ENCODE measurements at regions not wholly inside any gene's neighbourhood (a gene's known extent, or its start where the extent isn't known, plus 50 kb on each side); places are given as distances from the start of the nearest gene placed in this dataset.

GRCh38 chr6:81067057-81067456, 685.4 kb downstream of the TENT5A start:
- Histone ChIP-seq H3K36me3 (ENCODE audit: control insufficient read depth, insufficient read depth, low read length) (no peaks in the 10 kb centered on the region), H3K27me3 (ENCODE audit: control insufficient read depth, insufficient read depth, low read length) (no peaks in the 10 kb centered on the region), H3K4me3 (ENCODE audit: low read depth, low read length) (no peak overlapping the region)
- ChIA-PET POLR2A (no interaction called here), CTCF (no interaction called here)
- no peak for DNase-seq (ENCODE audit: low read depth)
- no peak for TF ChIP-seq CTCF (IDR thresholded peaks at IDR 0.05; ENCODE audit: insufficient read depth, low read depth, low read length)

GRCh38 chr6:81063891-81064290, 688.6 kb downstream of the TENT5A start:
- DNase-seq (ENCODE audit: low read depth), result no peak
- H3K4me3 ChIP-seq (ENCODE audit: low read depth, low read length), result no peak overlapping the region
- ChIA-PET CTCF (no interaction called here), POLR2A (interaction anchor here (0.7 kb wide), 1 partner anchor 975 kb away, joined by 9 read pairs; no protein-coding TSS in a partner anchor)
- no peak for TF ChIP-seq CTCF (IDR thresholded peaks at IDR 0.05; ENCODE audit: insufficient read depth, low read depth, low read length)
- H3K36me3 ChIP-seq (ENCODE audit: control insufficient read depth, insufficient read depth, low read length), result no peaks in the 10 kb centered on the region
- H3K27me3 ChIP-seq (ENCODE audit: control insufficient read depth, insufficient read depth, low read length), result no peaks in the 10 kb centered on the region

- TF ChIP-seq CTCF (IDR thresholded peaks at IDR 0.05; ENCODE audit: insufficient read depth, low read depth, low read length), result no peak
- POLR2A ChIA-PET, result interaction anchor here (0.6 kb wide), 1 partner anchor 22 kb away, joined by 5 read pairs; no protein-coding TSS in a partner anchor
- CTCF ChIA-PET, result interaction anchor here (0.6 kb wide), 1 partner anchor 111 kb away, joined by 3 read pairs; no protein-coding TSS in a partner anchor
- H3K4me3 ChIP-seq (ENCODE audit: low read depth, low read length), result no peak overlapping the region
- H3K27me3 ChIP-seq (ENCODE audit: control insufficient read depth, insufficient read depth, low read length), result no peaks in the 10 kb centered on the region
- DNase-seq (ENCODE audit: low read depth), result peak; percentile 16
- H3K36me3 ChIP-seq (ENCODE audit: control insufficient read depth, insufficient read depth, low read length), result no peaks in the 10 kb centered on the region
Measured at GRCh38 chr6:81054036-81054435, 698.4 kb downstream of the TENT5A start.

- POLR2A ChIA-PET, result no interaction called here
- TF ChIP-seq CTCF (IDR thresholded peaks at IDR 0.05; ENCODE audit: insufficient read depth, low read depth, low read length), result no peak
- H3K36me3 ChIP-seq (ENCODE audit: control insufficient read depth, insufficient read depth, low read length), result no peaks in the 10 kb centered on the region
- H3K4me3 ChIP-seq (ENCODE audit: low read depth, low read length), result no peak overlapping the region
- CTCF ChIA-PET, result interaction anchor here (0.7 kb wide), 1 partner anchor 377 kb away, joined by 3 read pairs; no protein-coding TSS in a partner anchor
- H3K27me3 ChIP-seq (ENCODE audit: control insufficient read depth, insufficient read depth, low read length), result no peaks in the 10 kb centered on the region
- DNase-seq (ENCODE audit: low read depth), result no peak
Measured at GRCh38 chr6:81051952-81052351, 700.5 kb downstream of the TENT5A start.

GRCh38 chr6:81049425-81050042, 702.9 kb downstream of the TENT5A start:
- Histone ChIP-seq H3K36me3 (ENCODE audit: control insufficient read depth, insufficient read depth, low read length) (no peaks in the 10 kb centered on the region), H3K27me3 (ENCODE audit: control insufficient read depth, insufficient read depth, low read length) (no peaks in the 10 kb centered on the region), H3K4me3 (ENCODE audit: low read depth, low read length) (no peak overlapping the region)
- CTCF ChIA-PET, result interaction anchor here (1.6 kb wide), 1 partner anchor 26 kb away, joined by 4 read pairs; no protein-coding TSS in a partner anchor
- no peak for TF ChIP-seq CTCF (IDR thresholded peaks at IDR 0.05; ENCODE audit: insufficient read depth, low read depth, low read length)
- DNase-seq (ENCODE audit: low read depth), result no peak
- POLR2A ChIA-PET, result no interaction called here
